IMR-90 (cell line): ENCODE measurements at regions not wholly inside any gene's neighbourhood (a gene's known extent, or its start where the extent isn't known, plus 50 kb on each side); places are given as distances from the start of the nearest gene placed in this dataset.

Experiments
- ATAC-seq: fragments of 200-7000 bp; cut with Tn5 transposase; 2 replicates; pipeline ENCODE4 v1.9.1; 2020; ENCODE audit warnings: low read depth, mild to moderate bottlenecking, moderate library complexity
- BruUV-seq: library from RNA; stranded (reverse); fragments of 400-500 nt; replicated peaks from 2 replicates; lab custom pipeline; 2021; lab: Mats Ljungman, UMichigan
- CTCF ChIA-PET: fragments of 300-600 bp; formaldehyde crosslinking; extraction: SDS; loops from one replicate; lab custom pipeline; 2021; ENCODE audit warnings: antibody characterized with exemption; lab: Yijun Ruan, JAX
- POLR2A ChIA-PET: fragments of 300-600 bp; sonication (Branson Sonifier 250); formaldehyde crosslinking; loops from one replicate; lab custom pipeline; 2022; ENCODE audit warnings: antibody characterized with exemption; ENCODE audit not compliant: unreplicated experiment; lab: Charles Lee
- DNase-seq: peaks from one replicate; pipeline ENCODE4 v3.0.0; 2013
- H2AFZ ChIP-seq: replicated peaks from 2 replicates; pipeline ENCODE3; 2013; ENCODE audit warnings: low read length, mild to moderate bottlenecking; ENCODE audit not compliant: poor library complexity
- H2AK5ac ChIP-seq: 2 replicates; pipeline ENCODE4 v1.6.1; 2013; ENCODE audit warnings: low read depth, low read length, inconsistent platforms
- H2AK9ac ChIP-seq: replicated peaks from 2 replicates; pipeline ENCODE3; 2013; ENCODE audit warnings: mild to moderate bottlenecking, low read depth, low read length, moderate library complexity; ENCODE audit not compliant: poor library complexity
- H2BK120ac ChIP-seq: 2 replicates; pipeline ENCODE4 v1.6.1; 2013; ENCODE audit warnings: low read depth, low read length, inconsistent platforms
- H2BK15ac ChIP-seq: 3 replicates; pipeline ENCODE4 v1.6.1; 2013; ENCODE audit warnings: low read depth, low read length, inconsistent platforms
- H2BK20ac ChIP-seq: 2 replicates; pipeline ENCODE4 v1.6.1; 2013; ENCODE audit warnings: low read depth, mild to moderate bottlenecking, inconsistent platforms, low read length, moderate library complexity
- H2BK5ac ChIP-seq: 2 replicates; pipeline ENCODE4 v1.6.1; 2013; ENCODE audit warnings: mild to moderate bottlenecking, low read depth, low read length, inconsistent platforms; ENCODE audit not compliant: poor library complexity, severe bottlenecking
- H3K14ac ChIP-seq: replicated peaks from 2 replicates; pipeline ENCODE4 v1.6.1; 2013; ENCODE audit warnings: low read depth, low read length, inconsistent platforms
- H3K18ac ChIP-seq: 2 replicates; pipeline ENCODE4 v1.6.1; 2013; ENCODE audit warnings: low read depth, low read length, control low read depth
- H3K23ac ChIP-seq: 2 replicates; pipeline ENCODE4 v1.6.1; 2013; ENCODE audit warnings: low read depth, low read length, inconsistent platforms
- H3K27ac ChIP-seq: 2 replicates; pipeline ENCODE4 v1.5.1; 2013; ENCODE audit warnings: mild to moderate bottlenecking, control low read depth, low read length; ENCODE audit not compliant: insufficient read depth
- H3K27me3 ChIP-seq: 2 replicates; pipeline ENCODE4 v1.6.1; 2013; ENCODE audit warnings: low read length; ENCODE audit not compliant: control insufficient read depth, insufficient read depth
- H3K36me3 ChIP-seq: 2 replicates; pipeline ENCODE4 v1.6.1; 2013; ENCODE audit warnings: low read length, mixed read lengths; ENCODE audit not compliant: control insufficient read depth, insufficient read depth
- H3K4ac ChIP-seq: 2 replicates; pipeline ENCODE4 v1.6.1; 2013; ENCODE audit warnings: low read depth, low read length, inconsistent platforms
- H3K4me1 ChIP-seq: 2 replicates; pipeline ENCODE4 v1.6.1; 2013; ENCODE audit warnings: low read length, mixed read lengths; ENCODE audit not compliant: control insufficient read depth, insufficient read depth
- H3K4me2 ChIP-seq: 2 replicates; pipeline ENCODE4 v1.6.1; 2013; ENCODE audit warnings: low read depth, mild to moderate bottlenecking, control low read depth, low read length, moderate library complexity
- H3K4me3 ChIP-seq: 2 replicates; pipeline ENCODE4 v1.5.1; 2013; ENCODE audit warnings: low read depth, mild to moderate bottlenecking, control low read depth, low read length, moderate library complexity; ENCODE audit not compliant: insufficient read depth
- H3K56ac ChIP-seq: 2 replicates; pipeline ENCODE4 v1.6.1; 2013; ENCODE audit warnings: low read length, inconsistent platforms; ENCODE audit not compliant: insufficient read depth; ENCODE audit errors: extremely low read depth
- H3K79me1 ChIP-seq, 2 experiments: 2 replicates each; pipeline ENCODE4 v1.6.1; 2013; ENCODE audit warnings: low read length in 2 of 2, inconsistent platforms in 1 of 2, low read depth in 1 of 2
- H3K9ac ChIP-seq: 2 replicates; pipeline ENCODE4 v1.6.1; 2013; ENCODE audit warnings: low read depth, low read length, control low read depth
- H3K9me1 ChIP-seq: 2 replicates; pipeline ENCODE4 v1.6.1; 2013; ENCODE audit warnings: low read length, inconsistent platforms; ENCODE audit not compliant: insufficient read depth
- H3K9me3 ChIP-seq: 2 replicates; pipeline ENCODE4 v1.6.1; 2013; ENCODE audit warnings: low read length; ENCODE audit not compliant: control insufficient read depth, insufficient read depth
- H4K20me1 ChIP-seq: 2 replicates; pipeline ENCODE4 v1.6.1; 2013; ENCODE audit warnings: low read length, inconsistent platforms; ENCODE audit not compliant: insufficient read depth
- H4K5ac ChIP-seq: 2 replicates; pipeline ENCODE4 v1.6.1; 2013; ENCODE audit warnings: mild to moderate bottlenecking, low read depth, low read length, control low read depth
- H4K8ac ChIP-seq, 2 experiments: 2 replicates each; pipeline ENCODE4 v1.6.1; 2013; ENCODE audit warnings: low read depth in 2 of 2, low read length in 2 of 2, control low read depth in 1 of 2, inconsistent platforms in 1 of 2
- H4K91ac ChIP-seq: 2 replicates; pipeline ENCODE4 v1.6.1; 2013; ENCODE audit warnings: low read depth, low read length, inconsistent platforms; ENCODE audit not compliant: insufficient read depth
- BHLHE40 ChIP-seq: fragments of 150-350 bp; IDR thresholded peaks from 2 replicates; pipeline ENCODE4 v1.6.1; 2016; ENCODE audit warnings: mild to moderate bottlenecking, low read depth, low read length
- CEBPB ChIP-seq: IDR thresholded peaks from 2 replicates; pipeline ENCODE4 v1.6.1; 2012; ENCODE audit warnings: low read depth, low read length, improper control_type of control experiment
- CHD1 ChIP-seq: IDR thresholded peaks from 2 replicates; pipeline ENCODE4 v1.6.1; 2012; ENCODE audit warnings: low read depth, low read length, improper control_type of control experiment
- FOS ChIP-seq: fragments of 150-350 bp; IDR thresholded peaks from 2 replicates; pipeline ENCODE4 v1.6.1; 2016; ENCODE audit warnings: low read depth, low read length
- MAFK ChIP-seq: IDR thresholded peaks from 2 replicates; pipeline ENCODE4 v1.6.1; 2012; ENCODE audit warnings: low read depth, low read length, improper control_type of control experiment
- MAZ ChIP-seq: IDR thresholded peaks from 2 replicates; pipeline ENCODE4 v1.6.1; 2012; ENCODE audit warnings: low read depth, mild to moderate bottlenecking, low read length, improper control_type of control experiment, moderate library complexity, borderline replicate concordance
- MXI1 ChIP-seq: IDR thresholded peaks from 2 replicates; pipeline ENCODE4 v1.6.1; 2012; ENCODE audit warnings: low read depth, mild to moderate bottlenecking, low read length, moderate library complexity, borderline replicate concordance
- NFE2L2 ChIP-seq: fragments of 150-350 bp; IDR thresholded peaks from 2 replicates; pipeline ENCODE4 v1.6.1; 2016; ENCODE audit warnings: low read depth, mild to moderate bottlenecking, low read length
- POLR2A ChIP-seq: IDR thresholded peaks from 2 replicates; pipeline ENCODE4 v1.6.1; 2012; ENCODE audit warnings: mild to moderate bottlenecking, low read depth, low read length
- RAD21 ChIP-seq: IDR thresholded peaks from 2 replicates; pipeline ENCODE4 v1.6.1; 2012; ENCODE audit warnings: low read length, improper control_type of control experiment
- RCOR1 ChIP-seq: IDR thresholded peaks from 2 replicates; pipeline ENCODE4 v1.6.1; 2012; ENCODE audit warnings: mild to moderate bottlenecking, low read length, improper control_type of control experiment; ENCODE audit not compliant: insufficient replicate concordance
- RFX5 ChIP-seq: IDR thresholded peaks from 2 replicates; pipeline ENCODE4 v1.8.0; 2012; ENCODE audit warnings: low read depth, mild to moderate bottlenecking, low read length, moderate library complexity
- SMC3 ChIP-seq: fragments of 150-350 bp; IDR thresholded peaks from 2 replicates; pipeline ENCODE4 v1.6.1; 2016; ENCODE audit warnings: low read depth, mild to moderate bottlenecking, antibody characterized with exemption, low read length, moderate library complexity
- WGBS, 2 experiments: methylation state at CpG; one replicate each; pipeline versions ENCODE4 v1.1.5 to v1.1.7; 2013; ENCODE audit warnings: missing lambda C conversion rate in 2 of 2; ENCODE audit not compliant: insufficient read length in 1 of 2; ENCODE audit errors: extremely low coverage in 2 of 2; 5-methylcytosine and 5-hydroxymethylcytosine counted together
- dilution Hi-C: fragments of 300-500 bp; cut with HindIII; formaldehyde crosslinking; loops from one replicate; pipeline ENCODE4 v1.14.3; 2018; ENCODE audit warnings: low sequenced_read_pairs; ENCODE audit not compliant: unreplicated experiment
- in situ Hi-C: fragments of 300-500 bp; cut with MboI; formaldehyde crosslinking; loops from 3 replicates; pipeline ENCODE4 v1.14.3; 2019; ENCODE audit warnings: low sequenced_read_pairs, inconsistent platforms, mixed read lengths
- intact Hi-C: fragments of 100-400 bp; cut with micrococcal nuclease; formaldehyde crosslinking; loops from 2 replicates; pipeline ENCODE4 v1.10.0; 2022
- TF ChIP-seq, protein P1 (sequence below): fragments of 150-350 bp; IDR thresholded peaks from 2 replicates; pipeline ENCODE4 v1.6.1; 2016; ENCODE audit warnings: low read depth, mild to moderate bottlenecking, low read length, moderate library complexity, borderline replicate concordance
- TF ChIP-seq, protein P2 (sequence below): conservative IDR thresholded peaks from 2 replicates; pipeline ENCODE4 v1.5.1; 2012; ENCODE audit warnings: mild to moderate bottlenecking, low read depth, low read length, improper control_type of control experiment
- TF ChIP-seq, protein P3 (sequence below): fragments of 150-350 bp; IDR thresholded peaks from 2 replicates; pipeline ENCODE4 v1.6.1; 2017; ENCODE audit warnings: mild to moderate bottlenecking, antibody characterized with exemption, low read length, low read depth

DNA sequence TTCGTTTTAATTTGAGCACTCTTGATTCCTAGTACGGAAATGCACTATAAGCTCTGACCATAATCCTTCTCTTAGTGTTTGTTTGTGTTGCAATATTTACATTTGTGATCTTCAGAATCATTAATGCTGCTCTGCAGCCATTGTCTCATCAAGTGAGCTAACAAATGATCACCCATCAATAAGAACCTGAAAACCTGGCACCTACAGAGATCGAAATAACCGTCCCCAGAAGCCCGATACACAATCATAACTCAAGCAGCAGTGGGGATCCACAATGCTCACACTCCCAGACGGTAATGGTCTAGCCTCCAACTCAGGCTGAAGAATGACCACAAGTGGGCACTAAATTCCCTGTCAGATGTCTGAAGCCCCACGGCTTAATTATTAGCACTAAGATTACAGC, 156.0 kb upstream of the NFE2L3 start:
- no peak overlapping the region for H2BK120ac ChIP-seq
- no peak overlapping the region for H3K4me3 ChIP-seq
- H3K14ac ChIP-seq: no peak overlapping the region
- H3K9me1 ChIP-seq: no peaks in the 10 kb centered on the region
- H4K20me1 ChIP-seq: no peaks in the 10 kb centered on the region
- ChIA-PET CTCF (no interaction called here), POLR2A (no interaction called here)
- no peak overlapping the region for H2BK20ac ChIP-seq
- no peak overlapping the region for H2AK9ac ChIP-seq
- no peak overlapping the region for H2AK5ac ChIP-seq
- no peak overlapping the region for H3K23ac ChIP-seq
- no peak overlapping the region for H4K8ac ChIP-seq
- no peak overlapping the region for H4K91ac ChIP-seq
- H3K4me2 ChIP-seq: no peak overlapping the region
- in situ Hi-C loops: no loop called here
- no peaks in the 10 kb centered on the region for H3K9me3 ChIP-seq
- H3K4ac ChIP-seq: no peak overlapping the region
- H2BK15ac ChIP-seq: no peak overlapping the region
- H3K18ac ChIP-seq: no peak overlapping the region
- no peak overlapping the region for H2BK5ac ChIP-seq
- DNase-seq: no peak
- BruUV-seq: no TSS peak
- no peak overlapping the region for H2AFZ ChIP-seq
- H3K56ac ChIP-seq: no peak overlapping the region
- no peaks in the 10 kb centered on the region for H3K79me1 ChIP-seq
- dilution Hi-C loops: no loop called here
- no peak for ATAC-seq
- H3K36me3 ChIP-seq: no peaks in the 10 kb centered on the region
- H3K27me3 ChIP-seq: no peaks in the 10 kb centered on the region
- no CpG with 5 or more reads among the region's 7 CpGs for WGBS, 2 experiments
- intact Hi-C loops: no loop called here
- H4K5ac ChIP-seq: no peak overlapping the region
- no peak overlapping the region for H3K27ac ChIP-seq
- H3K4me1 ChIP-seq: no peaks in the 10 kb centered on the region
- no peak overlapping the region for H3K9ac ChIP-seq
- TF ChIP-seq CHD1 (no peak), FOS (no peak), SMC3 (no peak), RCOR1 (no peak), MXI1 (no peak), BHLHE40 (no peak), NFE2L2 (no peak), RFX5 (no peak), MAZ (no peak), RAD21 (no peak), MAFK (no peak), POLR2A (no peak), CEBPB (no peak)
- TF ChIP-seq, protein P1, sequence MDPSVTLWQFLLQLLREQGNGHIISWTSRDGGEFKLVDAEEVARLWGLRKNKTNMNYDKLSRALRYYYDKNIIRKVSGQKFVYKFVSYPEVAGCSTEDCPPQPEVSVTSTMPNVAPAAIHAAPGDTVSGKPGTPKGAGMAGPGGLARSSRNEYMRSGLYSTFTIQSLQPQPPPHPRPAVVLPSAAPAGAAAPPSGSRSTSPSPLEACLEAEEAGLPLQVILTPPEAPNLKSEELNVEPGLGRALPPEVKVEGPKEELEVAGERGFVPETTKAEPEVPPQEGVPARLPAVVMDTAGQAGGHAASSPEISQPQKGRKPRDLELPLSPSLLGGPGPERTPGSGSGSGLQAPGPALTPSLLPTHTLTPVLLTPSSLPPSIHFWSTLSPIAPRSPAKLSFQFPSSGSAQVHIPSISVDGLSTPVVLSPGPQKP: no peak
- TF ChIP-seq, protein P2, sequence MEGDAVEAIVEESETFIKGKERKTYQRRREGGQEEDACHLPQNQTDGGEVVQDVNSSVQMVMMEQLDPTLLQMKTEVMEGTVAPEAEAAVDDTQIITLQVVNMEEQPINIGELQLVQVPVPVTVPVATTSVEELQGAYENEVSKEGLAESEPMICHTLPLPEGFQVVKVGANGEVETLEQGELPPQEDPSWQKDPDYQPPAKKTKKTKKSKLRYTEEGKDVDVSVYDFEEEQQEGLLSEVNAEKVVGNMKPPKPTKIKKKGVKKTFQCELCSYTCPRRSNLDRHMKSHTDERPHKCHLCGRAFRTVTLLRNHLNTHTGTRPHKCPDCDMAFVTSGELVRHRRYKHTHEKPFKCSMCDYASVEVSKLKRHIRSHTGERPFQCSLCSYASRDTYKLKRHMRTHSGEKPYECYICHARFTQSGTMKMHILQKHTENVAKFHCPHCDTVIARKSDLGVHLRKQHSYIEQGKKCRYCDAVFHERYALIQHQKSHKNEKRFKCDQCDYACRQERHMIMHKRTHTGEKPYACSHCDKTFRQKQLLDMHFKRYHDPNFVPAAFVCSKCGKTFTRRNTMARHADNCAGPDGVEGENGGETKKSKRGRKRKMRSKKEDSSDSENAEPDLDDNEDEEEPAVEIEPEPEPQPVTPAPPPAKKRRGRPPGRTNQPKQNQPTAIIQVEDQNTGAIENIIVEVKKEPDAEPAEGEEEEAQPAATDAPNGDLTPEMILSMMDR: no peak
- TF ChIP-seq, protein P3, sequence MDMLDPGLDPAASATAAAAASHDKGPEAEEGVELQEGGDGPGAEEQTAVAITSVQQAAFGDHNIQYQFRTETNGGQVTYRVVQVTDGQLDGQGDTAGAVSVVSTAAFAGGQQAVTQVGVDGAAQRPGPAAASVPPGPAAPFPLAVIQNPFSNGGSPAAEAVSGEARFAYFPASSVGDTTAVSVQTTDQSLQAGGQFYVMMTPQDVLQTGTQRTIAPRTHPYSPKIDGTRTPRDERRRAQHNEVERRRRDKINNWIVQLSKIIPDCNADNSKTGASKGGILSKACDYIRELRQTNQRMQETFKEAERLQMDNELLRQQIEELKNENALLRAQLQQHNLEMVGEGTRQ: no peak
